ENCODE measurements at regions not wholly inside any gene's neighbourhood (a gene's known extent, or its start where the extent isn't known, plus 50 kb on each side); places are given as distances from the start of the nearest gene placed in this dataset.
"Not testable (repeated sequence)": the region's sequence is repeated elsewhere in the genome, so short reads cannot be mapped to it uniquely, and the experiment has no call there.

DNA sequence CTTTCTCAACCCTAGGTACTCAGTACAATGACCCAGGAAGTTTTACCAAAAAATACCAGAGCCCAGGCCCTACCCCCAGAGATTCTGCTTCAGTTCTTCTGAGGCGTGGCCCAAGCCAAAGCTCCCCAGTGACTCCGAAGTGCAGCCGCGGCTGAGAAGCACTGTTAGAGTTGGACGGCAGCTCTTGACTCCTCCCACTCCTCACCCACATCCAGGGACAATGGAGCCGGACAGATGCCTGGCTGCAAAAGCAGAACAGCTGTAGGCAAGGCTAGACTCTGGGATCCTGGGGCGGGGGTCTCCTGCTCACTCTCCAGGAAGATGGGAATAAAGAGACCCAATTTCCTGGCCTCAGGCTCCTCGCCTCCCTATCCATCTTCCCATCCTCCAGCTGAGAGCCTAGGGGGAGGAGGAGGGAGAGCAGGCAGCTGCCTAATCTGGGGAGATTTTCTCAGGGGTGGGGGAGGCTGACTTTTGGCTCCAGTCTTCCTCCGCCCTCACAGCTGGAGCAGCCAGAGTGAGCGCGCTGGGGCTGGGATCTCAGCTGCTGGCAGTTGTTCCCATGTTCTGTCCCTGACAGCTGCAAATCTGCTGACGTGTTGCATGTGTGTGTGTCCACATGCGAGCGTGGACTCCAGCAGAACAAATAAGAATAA, 223.8 kb downstream of the OPA1 start:
- DNase-seq (no peak), ATAC-seq (ENCODE audit: low read depth) (no peak)
- Mint-ChIP-seq H3K9me3 (no peaks in the 10 kb centered on the region), H3K27me3 (peaks cover 12% of the 10 kb centered on the region), H3K36me3 (no peaks in the 10 kb centered on the region), H3K4me3 (no peak overlapping the region), H3K4me1 (no peaks in the 10 kb centered on the region), H3K27ac (no peak overlapping the region)
- POLR2A ChIA-PET = no interaction called here

DNA sequence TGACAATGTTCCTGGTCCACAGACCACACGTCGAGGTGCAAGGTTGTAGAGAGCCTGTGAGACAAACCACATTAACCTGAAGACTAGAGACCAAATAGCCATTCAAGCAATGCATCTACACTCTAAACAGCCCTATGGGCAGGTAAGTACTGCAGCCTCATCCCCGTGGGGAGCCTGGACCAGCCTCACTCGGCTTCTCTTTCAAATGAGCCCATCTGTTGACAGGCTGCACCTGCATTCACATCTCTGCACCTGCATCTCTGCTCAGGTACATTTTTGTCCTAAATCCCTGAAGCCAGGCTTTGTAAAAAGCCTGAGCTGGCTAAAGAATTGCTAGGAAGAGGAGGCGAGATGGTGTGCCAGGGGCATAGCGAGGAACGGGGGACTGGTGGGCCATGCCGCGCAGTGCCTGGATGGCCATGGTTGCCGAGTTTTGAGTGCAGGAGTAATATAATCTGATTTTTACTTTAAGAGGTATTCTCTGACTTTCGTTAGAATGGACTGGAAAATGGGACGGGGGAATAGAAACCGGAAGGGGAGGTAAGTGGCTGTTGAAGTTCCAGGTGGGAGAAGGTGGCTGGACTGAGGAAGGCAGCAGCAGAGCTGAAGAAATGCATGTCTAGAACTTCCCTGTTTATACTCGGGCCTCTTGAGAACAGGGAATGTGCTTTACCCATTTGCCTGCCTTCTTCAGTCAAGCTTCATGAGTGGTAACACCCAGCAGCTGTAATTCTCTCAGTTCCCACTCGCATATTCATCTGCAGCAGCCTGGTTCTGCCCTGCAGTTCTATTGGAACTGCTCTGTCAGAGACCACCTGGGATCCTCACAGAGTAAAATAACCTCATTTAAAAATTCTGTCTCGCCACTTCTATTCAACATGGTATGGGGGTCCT, 226.4 kb downstream of the OPA1 start:
- no peaks in the 10 kb centered on the region for H3K9me3 Mint-ChIP-seq
- POLR2A ChIA-PET = no interaction called here
- DNase-seq (no peak), ATAC-seq (ENCODE audit: low read depth) (no peak)
- no peaks in the 10 kb centered on the region for H3K4me1 Mint-ChIP-seq
- no peak overlapping the region for H3K27ac Mint-ChIP-seq
- H3K36me3 Mint-ChIP-seq = no peaks in the 10 kb centered on the region
- H3K4me3 Mint-ChIP-seq = no peak overlapping the region
- H3K27me3 Mint-ChIP-seq = peaks cover 22% of the 10 kb centered on the region

DNA sequence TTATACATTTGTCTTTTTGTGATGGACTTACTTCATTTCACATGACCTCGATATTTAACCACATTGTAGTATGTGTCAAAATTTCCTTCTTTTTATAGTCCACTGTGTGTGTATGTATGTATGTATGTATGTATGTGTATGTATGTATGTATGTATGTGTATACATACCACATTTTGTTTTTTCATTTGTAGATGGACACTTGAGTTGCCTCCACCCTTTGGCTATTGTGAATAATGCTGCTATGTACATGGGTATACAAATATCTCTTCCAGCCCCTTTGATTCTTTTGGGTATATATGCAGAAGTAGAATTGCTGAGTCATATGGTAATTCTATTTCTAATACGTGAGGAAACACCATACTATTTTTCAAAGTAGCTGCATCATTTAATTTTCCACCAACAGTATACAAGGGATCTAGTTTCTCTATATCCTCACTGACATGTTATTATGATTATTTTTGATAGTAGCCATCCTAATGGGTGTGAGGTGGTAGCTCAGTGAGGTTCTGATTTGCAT, 228.2 kb downstream of the OPA1 start:
- Mint-ChIP-seq H3K4me1 (no peaks in the 10 kb centered on the region), H3K4me3 (no peak overlapping the region), H3K27me3 (peaks cover 20% of the 10 kb centered on the region), H3K9me3 (no peaks in the 10 kb centered on the region), H3K27ac (no peak overlapping the region), H3K36me3 (no peaks in the 10 kb centered on the region)
- DNase-seq (no peak), ATAC-seq (ENCODE audit: low read depth) (no peak)
- POLR2A ChIA-PET = no interaction called here

DNA sequence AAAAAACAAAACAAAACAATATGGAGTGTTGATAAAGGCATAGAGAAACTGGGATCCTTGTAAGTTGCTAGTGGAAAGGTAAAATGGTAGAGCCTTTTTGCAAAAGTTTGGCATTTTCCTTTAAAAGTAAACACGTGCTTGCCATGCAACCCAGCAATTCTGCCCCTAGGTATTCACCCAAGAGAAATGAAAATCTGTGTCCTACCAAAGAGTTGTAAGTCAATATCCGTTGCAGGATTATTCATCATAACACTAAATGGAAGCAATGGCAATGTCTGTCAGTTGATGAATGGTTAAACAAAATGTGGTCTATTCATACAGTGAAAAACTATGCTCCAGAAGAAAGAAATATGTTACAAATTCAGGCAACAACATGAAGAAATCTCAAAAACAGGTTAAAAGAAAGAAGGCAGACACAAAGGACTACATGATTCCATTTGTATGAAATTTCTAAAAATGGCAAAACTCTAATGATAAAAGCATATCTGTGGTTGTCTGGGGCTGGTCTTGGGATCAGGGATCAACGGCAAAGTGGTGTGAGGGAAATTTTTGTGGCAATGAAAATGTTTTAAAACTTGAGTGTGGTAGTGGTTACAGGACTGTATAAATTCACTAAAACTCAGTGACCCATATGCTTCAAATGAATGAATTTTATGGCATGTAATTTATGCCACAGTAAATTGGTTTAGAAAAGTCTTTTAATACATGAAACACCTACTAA, 229.6 kb downstream of the OPA1 start:
- POLR2A ChIA-PET = no interaction called here
- Mint-ChIP-seq H3K9me3 (no peaks in the 10 kb centered on the region), H3K27ac (no peak overlapping the region), H3K27me3 (peaks cover 23% of the 10 kb centered on the region), H3K4me1 (no peaks in the 10 kb centered on the region), H3K4me3 (no peak overlapping the region), H3K36me3 (no peaks in the 10 kb centered on the region)
- ATAC-seq (ENCODE audit: low read depth) (no peak), DNase-seq (no peak)

DNA sequence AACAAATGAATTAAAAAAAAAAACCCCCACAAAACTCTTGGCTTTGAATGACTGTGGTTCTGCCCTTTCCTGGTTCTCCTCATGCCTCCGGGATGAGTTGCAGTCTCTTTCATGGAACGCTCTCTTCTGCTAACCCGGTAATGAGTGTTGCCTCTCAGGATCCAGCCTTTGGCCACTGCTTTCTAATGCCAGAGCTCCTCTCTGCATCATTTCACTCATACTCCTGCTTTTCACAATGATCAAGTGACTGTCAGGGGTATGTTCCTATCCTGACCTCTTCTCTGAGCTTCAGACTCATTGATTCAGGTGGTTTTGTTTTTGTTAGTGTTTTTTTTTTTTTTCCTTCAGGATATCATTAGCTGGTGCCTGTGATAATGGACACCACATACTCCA, 230.2 kb downstream of the OPA1 start:
- DNase-seq; H3K4me3 Mint-ChIP-seq; H3K36me3 Mint-ChIP-seq; H3K9me3 Mint-ChIP-seq; POLR2A ChIA-PET; H3K4me1 Mint-ChIP-seq; ATAC-seq (ENCODE audit: low read depth); H3K27ac Mint-ChIP-seq: not testable (repeated sequence)
- H3K27me3 Mint-ChIP-seq = peaks cover 28% of the 10 kb centered on the region

DNA sequence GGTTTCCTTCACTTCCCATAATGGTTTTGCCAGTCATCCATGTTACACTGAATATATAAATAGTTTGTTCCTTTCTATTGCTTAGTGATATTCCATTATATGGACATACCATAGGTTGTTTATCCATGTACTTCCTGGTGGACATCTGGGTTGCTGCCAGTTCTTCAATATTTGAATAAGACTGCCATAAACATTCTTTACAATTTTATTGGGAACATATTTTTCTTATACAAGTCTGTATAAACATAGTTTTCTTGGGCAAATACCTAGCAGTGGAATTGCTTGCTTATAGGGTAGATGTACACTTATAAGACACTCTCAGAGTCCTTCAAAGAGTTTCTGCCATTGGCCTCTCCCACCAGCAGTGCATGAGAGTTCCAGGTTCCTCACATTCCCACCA, 231.4 kb downstream of the OPA1 start:
- DNase-seq (no peak), ATAC-seq (ENCODE audit: low read depth) (no peak)
- POLR2A ChIA-PET = no interaction called here
- H3K4me1 Mint-ChIP-seq = no peaks in the 10 kb centered on the region
- H3K36me3 Mint-ChIP-seq = no peaks in the 10 kb centered on the region
- peaks cover 31% of the 10 kb centered on the region for H3K27me3 Mint-ChIP-seq
- no peak overlapping the region for H3K4me3 Mint-ChIP-seq
- no peaks in the 10 kb centered on the region for H3K9me3 Mint-ChIP-seq
- no peak overlapping the region for H3K27ac Mint-ChIP-seq

DNA sequence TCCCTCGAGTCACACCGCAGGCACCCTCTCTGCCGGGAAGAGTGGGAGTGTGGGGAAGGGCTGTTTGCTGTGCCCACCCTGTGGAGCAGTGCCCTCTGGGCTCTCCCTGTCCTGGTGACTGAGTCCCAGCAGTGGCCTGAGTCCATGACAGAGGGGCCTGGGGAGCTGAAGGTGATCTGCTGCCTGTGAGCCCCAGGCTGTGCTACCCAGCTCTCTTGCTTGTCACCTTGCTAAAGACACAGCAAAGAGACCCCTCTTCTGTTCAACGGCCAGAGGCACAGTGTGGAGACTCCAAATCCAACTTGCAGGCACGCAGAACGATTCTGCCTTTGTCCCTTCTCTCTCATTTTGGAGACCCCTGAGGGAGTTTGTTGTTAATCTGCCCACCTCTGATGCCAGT, 232.6 kb downstream of the OPA1 start:
- H3K27ac Mint-ChIP-seq = no peak overlapping the region
- H3K36me3 Mint-ChIP-seq = no peaks in the 10 kb centered on the region
- no peaks in the 10 kb centered on the region for H3K4me1 Mint-ChIP-seq
- POLR2A ChIA-PET = no interaction called here
- peaks cover 30% of the 10 kb centered on the region for H3K27me3 Mint-ChIP-seq
- H3K4me3 Mint-ChIP-seq = no peak overlapping the region
- H3K9me3 Mint-ChIP-seq = no peaks in the 10 kb centered on the region
- DNase-seq (no peak), ATAC-seq (ENCODE audit: low read depth) (no peak)

DNA sequence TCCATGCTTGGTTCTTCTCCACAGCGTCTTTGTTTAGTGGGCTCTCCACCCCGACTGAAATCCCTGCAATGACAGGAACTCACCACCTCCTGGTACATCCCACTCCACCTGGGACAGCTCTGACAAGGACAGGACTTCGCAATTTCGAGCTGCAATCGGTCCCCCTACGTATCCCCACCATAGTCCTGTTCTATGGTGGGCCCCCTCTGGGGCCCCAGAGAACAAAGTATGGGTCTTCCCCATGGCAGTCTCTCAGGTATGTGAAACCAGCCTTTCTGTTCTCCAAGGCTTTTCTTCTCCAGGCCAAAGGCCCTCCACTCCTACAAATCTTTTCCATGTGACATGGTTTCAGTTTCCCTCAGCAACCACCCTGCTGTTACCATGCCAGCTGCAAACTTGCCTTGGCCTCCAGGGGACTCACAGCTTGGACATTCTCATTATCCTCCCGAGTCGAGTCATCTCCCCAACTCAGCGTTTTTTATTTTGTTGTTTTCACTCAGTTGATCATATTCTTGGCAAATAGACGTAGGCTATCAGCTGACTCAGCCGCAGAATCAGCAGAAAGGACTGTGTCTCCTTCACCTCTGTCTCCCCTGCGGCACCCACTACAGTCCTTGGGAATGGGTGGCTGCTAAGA, 233.3 kb downstream of the OPA1 start:
- DNase-seq (no peak), ATAC-seq (ENCODE audit: low read depth) (no peak)
- Mint-ChIP-seq H3K36me3 (no peaks in the 10 kb centered on the region), H3K27me3 (peaks cover 26% of the 10 kb centered on the region), H3K4me3 (no peak overlapping the region), H3K4me1 (no peaks in the 10 kb centered on the region), H3K27ac (no peak overlapping the region), H3K9me3 (no peaks in the 10 kb centered on the region)
- POLR2A ChIA-PET = no interaction called here

DNA sequence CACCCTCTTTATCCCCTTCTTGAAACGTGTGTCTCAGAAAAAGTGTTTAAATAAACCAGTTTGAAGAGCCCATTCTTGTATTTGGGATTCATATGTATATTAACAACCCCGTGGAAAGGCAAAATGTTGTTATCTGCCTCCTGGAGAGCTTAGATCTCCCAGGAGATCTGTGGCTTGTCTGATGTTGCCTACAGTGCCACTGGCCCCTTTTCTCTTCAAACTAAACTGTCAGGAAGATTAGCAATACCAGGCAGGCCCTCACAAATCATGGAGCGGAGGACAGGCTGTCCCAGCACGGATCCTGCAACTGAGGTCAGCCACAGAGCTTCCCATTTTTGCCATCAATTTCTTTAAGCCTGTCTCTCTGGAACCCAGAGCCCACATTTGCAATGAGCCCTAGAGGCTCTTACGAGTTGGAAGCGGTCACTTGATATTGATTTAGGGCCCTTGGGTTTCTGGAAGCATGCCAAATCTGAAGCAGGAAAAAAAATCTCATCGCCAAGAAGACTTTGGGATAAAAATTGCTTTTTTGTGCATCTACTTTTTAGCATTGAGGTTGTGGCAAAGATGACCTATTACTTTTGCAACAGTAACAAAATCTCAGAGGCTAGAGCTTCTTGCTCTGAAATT, 234.1 kb downstream of the OPA1 start:
- Mint-ChIP-seq H3K27ac (no peak overlapping the region), H3K27me3 (peaks cover 23% of the 10 kb centered on the region), H3K36me3 (no peaks in the 10 kb centered on the region), H3K9me3 (no peaks in the 10 kb centered on the region), H3K4me1 (no peaks in the 10 kb centered on the region), H3K4me3 (no peak overlapping the region)
- ATAC-seq (ENCODE audit: low read depth) (no peak), DNase-seq (no peak)
- POLR2A ChIA-PET = no interaction called here

DNA sequence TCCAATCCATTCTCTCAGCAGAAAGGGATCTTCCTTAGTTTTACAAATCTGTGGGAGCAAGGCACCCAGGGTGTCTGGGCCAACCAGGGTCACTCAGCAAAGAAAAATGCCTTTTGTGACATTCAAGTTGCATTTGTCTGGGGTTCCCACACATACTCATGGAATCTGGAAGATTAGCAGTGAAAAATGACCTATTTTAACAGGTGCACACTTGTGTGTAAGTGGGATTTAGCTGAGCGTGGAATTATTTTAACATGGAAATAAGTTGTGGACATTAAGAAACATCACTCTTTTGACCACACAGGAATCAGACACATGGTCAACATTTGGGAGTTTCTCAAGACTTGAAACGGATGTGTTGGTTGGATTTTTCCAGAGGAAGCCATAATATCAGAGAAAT, 234.9 kb downstream of the OPA1 start:
- Mint-ChIP-seq H3K27ac (no peak overlapping the region), H3K27me3 (peaks cover 17% of the 10 kb centered on the region), H3K36me3 (no peaks in the 10 kb centered on the region), H3K4me3 (no peak overlapping the region), H3K9me3 (no peaks in the 10 kb centered on the region), H3K4me1 (no peaks in the 10 kb centered on the region)
- no peak for DNase-seq
- POLR2A ChIA-PET = no interaction called here
- no peak for ATAC-seq (ENCODE audit: low read depth)

DNA sequence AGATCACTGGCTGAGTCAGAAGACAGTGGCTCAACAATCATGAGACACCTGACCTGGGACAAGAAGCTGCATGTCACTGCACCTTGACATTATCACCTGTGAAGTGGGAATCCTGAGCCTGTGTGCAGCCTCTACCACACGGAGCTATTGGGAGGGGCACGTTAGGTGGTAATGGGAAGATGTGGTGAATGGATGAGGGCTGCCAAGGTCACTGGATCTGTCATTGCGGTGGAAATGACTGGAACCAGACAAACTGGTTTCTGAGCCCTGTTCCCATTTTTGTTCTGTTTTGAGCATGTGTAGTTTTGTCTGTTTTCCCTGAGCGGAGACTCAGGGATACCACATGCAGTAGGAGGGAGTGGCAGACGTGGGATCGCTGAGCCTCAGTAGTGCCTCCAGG, 235.5 kb downstream of the OPA1 start:
- DNase-seq (no peak), ATAC-seq (ENCODE audit: low read depth) (no peak)
- Mint-ChIP-seq H3K27ac (no peak overlapping the region), H3K4me3 (no peak overlapping the region), H3K4me1 (no peaks in the 10 kb centered on the region), H3K9me3 (no peaks in the 10 kb centered on the region), H3K27me3 (peaks cover 16% of the 10 kb centered on the region), H3K36me3 (no peaks in the 10 kb centered on the region)
- POLR2A ChIA-PET = no interaction called here

DNA sequence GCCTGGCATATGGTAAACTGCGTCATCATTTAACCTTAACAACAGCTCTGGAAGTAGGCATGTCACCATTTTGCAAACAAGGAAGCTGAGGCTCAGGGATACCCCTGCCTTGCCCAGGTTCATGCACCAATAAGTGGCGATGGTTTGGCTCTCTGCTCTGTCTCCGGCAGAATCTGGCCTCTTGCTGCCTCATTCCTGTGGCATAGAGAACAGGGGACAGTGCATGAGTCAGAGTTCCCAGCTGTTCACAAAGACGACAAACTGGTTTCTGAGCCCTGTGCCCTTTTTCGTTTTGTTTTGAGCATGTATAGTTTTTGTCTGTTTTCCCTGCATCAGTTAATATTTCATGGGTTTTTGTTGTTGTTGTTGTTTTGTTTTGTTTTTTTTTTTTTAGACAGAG, 236.8 kb downstream of the OPA1 start:
- Mint-ChIP-seq H3K4me3 (no peak overlapping the region), H3K27me3 (peaks cover 15% of the 10 kb centered on the region), H3K36me3 (no peaks in the 10 kb centered on the region), H3K27ac (no peak overlapping the region), H3K9me3 (no peaks in the 10 kb centered on the region), H3K4me1 (no peaks in the 10 kb centered on the region)
- no peak for ATAC-seq (ENCODE audit: low read depth)
- POLR2A ChIA-PET = no interaction called here
- DNase-seq = no peak

DNA sequence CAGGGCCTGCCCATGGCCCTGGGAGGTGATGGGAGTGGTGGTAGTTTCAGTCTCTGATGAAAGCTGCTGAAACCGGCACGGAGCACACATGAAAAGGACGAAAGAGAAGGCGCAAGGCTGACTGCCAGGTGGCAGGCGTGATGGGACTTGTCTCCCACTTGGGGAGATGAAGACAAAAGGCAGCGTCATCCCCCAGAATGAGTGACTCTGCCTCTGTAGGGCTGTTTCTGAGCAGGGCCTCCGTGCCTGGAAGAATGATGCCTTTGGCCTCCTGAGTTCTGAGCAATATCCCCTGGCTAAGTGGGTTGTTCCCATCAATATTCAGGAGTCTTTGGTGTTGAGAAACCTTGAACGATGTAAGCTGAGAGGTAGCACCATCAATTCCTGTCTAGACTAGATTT, 237.8 kb downstream of the OPA1 start:
- DNase-seq (no peak), ATAC-seq (ENCODE audit: low read depth) (no peak)
- no peaks in the 10 kb centered on the region for H3K4me1 Mint-ChIP-seq
- H3K36me3 Mint-ChIP-seq = no peaks in the 10 kb centered on the region
- no peak overlapping the region for H3K4me3 Mint-ChIP-seq
- H3K9me3 Mint-ChIP-seq = no peaks in the 10 kb centered on the region
- no peak overlapping the region for H3K27ac Mint-ChIP-seq
- H3K27me3 Mint-ChIP-seq = peaks cover 14% of the 10 kb centered on the region
- POLR2A ChIA-PET = no interaction called here

All from activated naive CD8-positive, alpha-beta T cell treated with anti-CD3 and anti-CD28 coated beads, Interleukin-2, amount 10 ng/mL, durations not matched to agents 7 days and 5 days (primary cell).